HG02678 (cell line): ENCODE measurements at regions not wholly inside any gene's neighbourhood (a gene's known extent, or its start where the extent isn't known, plus 50 kb on each side); places are given as distances from the start of the nearest gene placed in this dataset.

Source experiments
- ATAC-seq: cut with Tn5 transposase; IDR thresholded peaks from one replicate; pipeline ENCODE4 v1.9.1; 2021; ENCODE audit warnings: mild to moderate bottlenecking, moderate library complexity; ENCODE audit not compliant: unreplicated experiment

DNA sequence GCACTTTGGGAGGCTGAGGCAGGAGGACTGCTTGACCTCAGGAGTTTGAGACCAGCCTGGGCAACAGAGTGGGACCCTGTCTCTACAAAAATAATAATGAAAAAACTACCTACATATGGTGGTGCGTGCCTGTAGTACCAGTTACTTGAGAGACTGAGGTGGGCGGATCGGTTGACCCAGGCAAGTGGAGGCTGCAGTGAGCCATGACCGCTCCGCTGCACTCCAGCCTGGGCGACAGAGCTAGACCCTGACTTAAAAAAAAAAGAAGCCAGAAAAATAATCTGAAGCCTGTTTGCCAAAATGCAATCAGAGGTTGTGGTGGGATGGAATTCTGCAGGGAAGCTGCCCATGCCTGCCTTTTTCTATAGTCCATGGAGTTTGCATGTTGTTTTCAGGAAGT, 50.4 kb upstream of the GGTA1 start:
- no peak for ATAC-seq

GRCh38 chr9:121550569-121551512, 51.2 kb upstream of the GGTA1 start:
- peak; percentile 54 for ATAC-seq

- no peak for ATAC-seq
Measured at GRCh38 chr9:121551985-121552753, 52.5 kb upstream of the GGTA1 start.

GRCh38 chr9:121556082-121556481, 56.4 kb upstream of the GGTA1 start:
- no peak for ATAC-seq

DNA sequence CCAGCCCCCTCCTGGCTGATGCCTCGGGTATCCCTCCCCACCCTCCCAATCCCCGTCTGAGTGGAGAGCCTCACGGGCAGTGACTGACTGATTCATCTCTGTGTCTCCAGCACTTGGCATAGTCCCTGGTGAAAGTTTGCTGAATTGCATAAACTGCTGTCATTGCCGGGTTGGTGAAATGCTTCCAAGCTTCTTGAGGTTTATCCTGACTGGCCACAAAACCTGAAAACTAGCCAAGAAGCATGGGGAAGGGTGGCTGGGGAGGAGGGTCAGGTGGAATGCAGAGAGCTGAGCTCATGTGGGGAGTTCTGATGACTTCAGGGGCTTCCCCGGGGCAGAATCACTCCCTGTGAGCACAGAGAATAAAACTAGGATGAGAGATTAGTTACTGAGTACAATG, 56.9 kb upstream of the GGTA1 start:
- no peak for ATAC-seq

GRCh38 chr9:121557581-121558447, 58.2 kb upstream of the GGTA1 start:
- ATAC-seq, result no peak

GRCh38 chr9:121558473-121558872, 58.8 kb upstream of the GGTA1 start:
- no peak for ATAC-seq

- no peak for ATAC-seq
Measured at GRCh38 chr9:121559183-121559582, 59.5 kb upstream of the GGTA1 start.

DNA sequence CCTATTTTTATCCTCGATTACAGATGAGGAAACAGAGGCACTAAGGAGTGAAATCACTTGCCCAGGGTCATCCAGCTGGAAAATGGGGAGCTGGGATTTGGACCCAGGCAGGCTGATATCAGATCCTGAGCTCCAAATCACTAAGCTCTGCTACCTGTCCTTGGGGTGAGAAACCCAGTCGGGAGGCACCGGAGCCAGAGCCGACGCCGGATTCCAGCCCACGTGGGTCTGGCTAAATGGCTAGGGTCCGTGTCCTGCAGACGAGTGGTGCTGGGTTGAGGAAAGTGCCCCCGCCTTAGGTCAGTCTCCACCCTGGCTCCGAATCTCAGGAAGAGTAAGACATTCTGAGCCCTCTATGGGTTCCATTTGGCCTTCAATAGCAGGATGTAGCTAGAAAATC, 61.3 kb upstream of the GGTA1 start:
- no peak for ATAC-seq

GRCh38 chr9:121561385-121562222, 62.0 kb upstream of the GGTA1 start:
- no peak for ATAC-seq

DNA sequence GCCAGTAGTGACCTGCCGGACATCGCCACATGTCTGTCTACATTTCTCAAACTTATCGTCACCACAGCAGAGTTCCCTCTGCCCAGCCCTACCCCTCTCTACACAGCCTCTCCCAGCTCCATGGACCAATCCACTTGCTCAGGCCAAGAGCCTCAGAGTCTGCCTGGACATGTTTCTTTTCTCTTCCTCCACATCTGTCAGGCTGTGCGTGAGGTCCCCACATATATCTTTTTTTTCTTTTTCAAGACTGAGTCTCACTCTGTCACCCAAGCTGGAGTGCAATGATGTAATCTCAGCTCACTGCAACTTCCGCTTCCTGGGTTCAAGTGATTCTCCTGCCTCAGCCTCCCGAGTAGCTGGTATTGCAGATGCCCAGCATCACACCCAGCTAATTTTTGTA, 62.7 kb upstream of the GGTA1 start:
- ATAC-seq, result no peak

DNA sequence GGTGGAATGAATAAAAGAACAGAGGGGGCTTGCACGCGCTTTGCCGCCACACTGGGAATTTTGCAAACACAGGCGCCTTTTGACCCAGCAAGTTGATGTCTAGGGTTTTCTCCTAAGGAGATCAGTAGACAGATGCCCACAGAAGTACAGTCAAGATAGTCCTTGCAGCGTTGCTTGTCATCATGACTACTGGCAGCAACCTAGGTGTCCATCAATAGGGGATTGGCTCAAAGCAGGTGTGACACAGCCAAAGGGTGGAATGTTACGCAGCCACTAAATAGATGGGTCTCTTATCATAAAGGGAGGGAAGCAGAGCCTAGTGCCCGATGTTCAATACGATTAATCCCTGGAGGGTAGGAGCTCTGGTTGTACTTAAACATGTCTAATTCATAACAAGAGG, 63.8 kb upstream of the GGTA1 start:
- ATAC-seq, result no peak

- ATAC-seq, result no peak
Measured at GRCh38 chr9:121563881-121564460, 64.3 kb upstream of the GGTA1 start.

DNA sequence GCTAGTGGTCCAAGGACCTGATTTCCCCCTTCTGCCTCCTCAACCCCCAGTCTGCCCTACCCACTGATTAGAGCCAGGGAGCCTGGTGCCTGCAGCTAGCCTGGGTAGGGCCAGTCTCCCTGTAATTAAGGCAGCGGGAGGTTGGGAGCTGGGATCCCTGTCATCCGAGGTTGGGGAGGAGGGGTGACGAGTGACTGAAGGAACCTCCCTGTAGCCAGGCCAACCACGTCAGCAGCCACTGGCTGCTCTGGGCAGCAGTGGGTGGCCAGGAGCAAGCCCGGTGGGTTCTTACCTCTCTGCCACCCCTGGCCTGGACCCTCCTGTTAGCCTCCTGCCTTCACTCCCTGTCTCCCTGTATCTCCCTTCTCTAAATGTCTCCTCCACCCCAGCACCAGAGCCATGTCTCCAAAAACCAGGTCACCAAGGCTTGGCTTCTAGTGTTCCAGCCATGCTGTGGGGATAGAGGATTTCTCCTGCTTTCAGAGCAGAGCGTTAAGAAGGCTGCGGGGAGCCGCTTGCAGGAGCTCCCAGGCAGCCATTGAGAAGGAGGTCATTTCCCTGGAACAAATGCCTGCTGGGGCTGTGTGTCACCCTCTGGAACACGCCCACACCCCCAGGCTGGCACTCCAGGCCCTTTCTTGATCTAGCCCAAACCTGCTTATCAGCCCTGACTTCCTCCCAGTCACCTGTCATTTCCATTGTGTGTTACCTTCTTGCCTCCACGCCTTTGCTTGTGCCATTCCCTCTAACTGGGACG, 65.0 kb upstream of the GGTA1 start:
- ATAC-seq, result no peak

GRCh38 chr9:121566481-121567465, 67.1 kb upstream of the GGTA1 start:
- no peak for ATAC-seq

DNA sequence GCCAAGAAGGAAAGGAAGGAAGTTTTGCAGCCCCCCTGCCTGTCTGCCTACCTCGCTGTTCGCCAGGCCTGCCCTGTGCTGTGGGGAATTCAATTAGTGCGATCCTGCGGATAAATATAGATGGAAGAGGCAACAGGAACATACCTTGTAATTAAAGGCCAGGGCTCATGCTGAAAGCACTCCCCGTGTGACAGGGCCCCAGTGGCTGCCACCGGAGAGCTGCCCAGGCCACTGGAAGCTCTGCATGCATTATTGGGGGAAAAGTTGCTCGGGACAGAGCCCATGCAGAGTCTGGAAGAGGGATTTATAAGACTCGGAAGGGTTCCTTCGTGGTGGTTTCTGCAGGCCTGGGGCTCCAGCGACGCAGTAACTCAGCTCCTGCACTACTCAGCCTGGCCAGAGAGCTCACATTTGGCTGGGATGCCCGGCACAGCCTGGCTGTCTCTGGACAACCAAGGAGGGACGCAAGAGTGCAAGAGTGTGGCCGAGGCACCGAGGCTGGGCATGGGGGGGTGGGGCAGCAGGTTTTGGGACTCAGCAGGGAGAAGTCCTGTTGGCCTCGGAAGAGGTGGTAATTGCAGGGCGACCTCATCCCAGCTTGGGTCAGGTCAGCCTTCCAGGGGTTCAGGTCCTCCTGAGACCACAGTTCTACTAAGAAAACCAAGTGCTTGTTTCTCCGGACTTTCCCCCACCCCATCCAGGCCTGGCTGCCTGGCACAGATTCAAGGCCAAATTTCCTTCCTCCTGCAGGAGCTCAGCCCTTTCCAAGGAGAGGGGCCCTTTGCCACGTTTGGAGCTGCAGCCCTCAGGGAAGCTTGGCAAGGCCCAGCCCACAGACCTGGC, 68.1 kb upstream of the GGTA1 start:
- ATAC-seq, result no peak
